GM12873 (cell line): ENCODE measurements at regions not wholly inside any gene's neighbourhood (a gene's known extent, or its start where the extent isn't known, plus 50 kb on each side); places are given as distances from the start of the nearest gene placed in this dataset.

Experiments used
- TF ChIP-seq, protein P1 (sequence below): IDR thresholded peaks from 2 replicates; pipeline ENCODE4 v1.5.1; 2012; ENCODE audit warnings: low read depth, mild to moderate bottlenecking, moderate library complexity, low read length, control low read depth; ENCODE audit not compliant: insufficient read depth; ENCODE audit errors: missing control alignments

DNA sequence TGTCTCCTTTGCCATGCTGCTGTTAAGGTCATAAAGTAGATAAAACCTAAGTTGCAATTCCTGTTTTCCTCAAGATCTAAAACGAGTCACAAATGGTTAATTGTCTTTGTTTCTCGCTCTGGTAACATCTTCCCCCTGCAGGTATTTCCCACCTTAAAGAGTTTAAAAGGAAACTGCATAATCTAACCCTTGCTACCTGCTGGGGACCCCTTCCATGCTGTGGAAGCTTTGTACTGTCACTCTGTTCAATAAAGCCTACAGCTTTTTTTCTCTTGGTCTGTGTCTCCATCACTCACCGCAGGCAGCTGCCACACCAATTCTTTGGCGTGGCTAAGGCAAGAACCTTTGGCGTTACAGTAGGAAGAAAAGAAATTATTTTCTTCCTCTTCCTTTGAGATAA lies 117.7 kb upstream of the GJE1 start:
- TF ChIP-seq, protein P1, sequence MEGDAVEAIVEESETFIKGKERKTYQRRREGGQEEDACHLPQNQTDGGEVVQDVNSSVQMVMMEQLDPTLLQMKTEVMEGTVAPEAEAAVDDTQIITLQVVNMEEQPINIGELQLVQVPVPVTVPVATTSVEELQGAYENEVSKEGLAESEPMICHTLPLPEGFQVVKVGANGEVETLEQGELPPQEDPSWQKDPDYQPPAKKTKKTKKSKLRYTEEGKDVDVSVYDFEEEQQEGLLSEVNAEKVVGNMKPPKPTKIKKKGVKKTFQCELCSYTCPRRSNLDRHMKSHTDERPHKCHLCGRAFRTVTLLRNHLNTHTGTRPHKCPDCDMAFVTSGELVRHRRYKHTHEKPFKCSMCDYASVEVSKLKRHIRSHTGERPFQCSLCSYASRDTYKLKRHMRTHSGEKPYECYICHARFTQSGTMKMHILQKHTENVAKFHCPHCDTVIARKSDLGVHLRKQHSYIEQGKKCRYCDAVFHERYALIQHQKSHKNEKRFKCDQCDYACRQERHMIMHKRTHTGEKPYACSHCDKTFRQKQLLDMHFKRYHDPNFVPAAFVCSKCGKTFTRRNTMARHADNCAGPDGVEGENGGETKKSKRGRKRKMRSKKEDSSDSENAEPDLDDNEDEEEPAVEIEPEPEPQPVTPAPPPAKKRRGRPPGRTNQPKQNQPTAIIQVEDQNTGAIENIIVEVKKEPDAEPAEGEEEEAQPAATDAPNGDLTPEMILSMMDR = no peak

DNA sequence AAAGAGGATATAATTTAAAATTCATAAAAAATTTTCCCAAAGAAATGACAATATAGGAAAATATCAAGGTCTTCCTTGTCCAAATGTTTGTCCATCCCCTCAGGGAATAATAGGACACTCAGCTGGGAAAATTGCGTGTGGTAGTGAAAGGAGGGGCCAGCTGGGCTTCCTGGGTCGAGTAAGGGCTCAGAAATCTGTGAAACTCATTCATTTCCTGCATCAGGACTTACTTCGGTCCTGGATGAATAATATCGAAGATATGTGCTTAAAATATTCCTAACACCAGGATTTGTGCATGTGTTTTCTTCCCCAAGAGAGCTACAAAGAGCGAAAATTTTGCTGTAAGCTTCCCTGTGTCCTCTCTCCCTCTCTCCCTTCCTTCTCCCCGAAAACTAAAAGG lies 118.2 kb upstream of the GJE1 start:
- TF ChIP-seq, protein P1 = no peak

DNA sequence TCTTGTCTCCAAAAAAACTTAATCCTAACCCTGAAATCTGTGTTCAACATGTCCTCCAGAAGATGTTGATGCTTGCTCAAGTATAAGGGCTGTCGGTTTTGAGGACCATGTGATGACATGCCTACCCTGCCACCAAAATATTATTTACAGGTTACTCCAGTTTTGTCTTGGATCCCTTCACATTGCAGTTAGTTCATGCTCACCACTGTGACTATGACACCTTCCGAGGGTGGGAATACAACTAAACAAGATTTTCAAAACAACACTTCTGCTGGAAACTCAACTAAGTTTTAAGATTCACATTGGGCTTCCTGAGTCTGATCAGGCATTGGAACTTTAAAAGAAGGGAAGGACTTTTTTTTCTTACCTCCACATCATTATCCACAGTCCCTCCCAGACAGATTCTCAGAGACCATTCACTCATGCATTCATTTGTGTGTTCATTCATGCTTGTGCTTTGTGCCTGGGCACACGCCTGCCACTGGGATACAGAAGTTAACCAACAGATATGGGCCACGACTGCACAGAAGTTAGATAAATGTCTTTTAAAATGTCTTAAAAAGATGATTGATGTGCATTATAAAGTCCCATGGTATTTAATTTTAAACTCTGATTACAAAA lies 118.7 kb upstream of the GJE1 start:
- TF ChIP-seq, protein P1 = no peak

DNA sequence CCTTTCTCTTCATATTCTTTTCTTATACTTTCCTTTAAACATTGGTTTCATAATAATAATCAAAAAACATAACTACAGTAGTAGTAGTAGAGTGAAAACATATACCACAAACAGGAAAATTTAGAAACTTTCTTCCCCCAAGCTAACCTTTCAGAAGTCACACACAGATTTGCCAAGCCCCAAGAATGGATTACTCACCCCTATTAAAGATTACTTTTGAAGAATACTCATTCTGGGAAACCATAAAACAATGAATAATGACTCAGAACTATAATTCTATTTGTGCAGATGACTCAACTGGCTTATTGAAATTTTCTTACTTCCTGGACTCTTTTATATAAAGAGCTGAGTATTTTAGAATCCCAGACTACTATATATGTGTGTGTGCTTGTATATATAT lies 119.4 kb upstream of the GJE1 start:
- TF ChIP-seq, protein P1 = no peak

GRCh38 chr6:142011775-142012174 lies 121.0 kb upstream of the GJE1 start:
- TF ChIP-seq, protein P1 = no peak

DNA sequence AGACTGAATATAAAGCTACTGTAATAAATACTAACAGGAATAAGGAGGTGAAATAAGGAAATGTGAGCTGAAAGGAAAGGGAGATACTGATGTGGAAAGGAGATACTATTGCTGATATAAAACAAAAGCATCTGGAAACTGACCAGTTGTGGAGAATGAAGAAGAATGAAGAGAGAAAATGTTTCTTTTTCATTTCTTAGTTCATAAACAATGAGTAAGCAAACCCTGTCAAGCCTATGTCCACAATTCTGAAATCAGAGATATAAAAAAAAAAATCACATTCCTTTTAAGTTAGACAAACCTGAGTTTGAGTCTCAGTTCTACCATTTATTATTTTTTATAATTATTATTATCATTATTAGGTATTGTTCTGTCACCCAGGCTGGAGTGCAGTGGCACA lies 121.6 kb upstream of the GJE1 start:
- TF ChIP-seq, protein P1 = no peak

DNA sequence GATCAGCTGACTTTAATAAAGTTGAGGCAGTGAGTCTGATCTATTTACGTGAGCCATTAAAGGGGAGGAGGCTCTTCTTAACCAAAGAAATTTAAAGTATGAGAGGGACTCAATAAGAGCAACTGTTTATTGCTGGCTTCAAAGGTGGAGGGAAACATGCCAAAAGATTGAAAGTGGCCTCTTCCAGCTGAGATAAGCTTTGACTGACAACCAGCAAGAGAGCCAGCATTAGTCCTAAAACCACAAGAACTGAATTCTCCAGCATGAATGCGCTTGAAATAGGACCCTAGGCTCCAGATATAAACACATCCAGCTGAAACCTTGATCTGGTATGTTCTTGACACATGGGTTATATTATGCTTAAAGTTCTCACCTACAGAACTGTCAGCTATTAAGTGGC lies 123.1 kb upstream of the GJE1 start:
- TF ChIP-seq, protein P1 = no peak
